ENCODE measurements at regions not wholly inside any gene's neighbourhood (a gene's known extent, or its start where the extent isn't known, plus 50 kb on each side); places are given as distances from the start of the nearest gene placed in this dataset.

- no peak for TF ChIP-seq SIN3A (conservative IDR thresholded peaks at IDR 0.05 in 1 of 2, IDR thresholded peaks at IDR 0.05 in 1 of 2; ENCODE audit: low read depth in 1 of 2, low read length in 2 of 2)
These were observed 86.1 kb downstream of the TMEM167A start (continued) for GRCh38 chr5:82991059-82991458.

Data from H1 (cell line).